ENCODE measurements at regions not wholly inside any gene's neighbourhood (a gene's known extent, or its start where the extent isn't known, plus 50 kb on each side); places are given as distances from the start of the nearest gene placed in this dataset.

- TF ChIP-seq, protein P1, sequence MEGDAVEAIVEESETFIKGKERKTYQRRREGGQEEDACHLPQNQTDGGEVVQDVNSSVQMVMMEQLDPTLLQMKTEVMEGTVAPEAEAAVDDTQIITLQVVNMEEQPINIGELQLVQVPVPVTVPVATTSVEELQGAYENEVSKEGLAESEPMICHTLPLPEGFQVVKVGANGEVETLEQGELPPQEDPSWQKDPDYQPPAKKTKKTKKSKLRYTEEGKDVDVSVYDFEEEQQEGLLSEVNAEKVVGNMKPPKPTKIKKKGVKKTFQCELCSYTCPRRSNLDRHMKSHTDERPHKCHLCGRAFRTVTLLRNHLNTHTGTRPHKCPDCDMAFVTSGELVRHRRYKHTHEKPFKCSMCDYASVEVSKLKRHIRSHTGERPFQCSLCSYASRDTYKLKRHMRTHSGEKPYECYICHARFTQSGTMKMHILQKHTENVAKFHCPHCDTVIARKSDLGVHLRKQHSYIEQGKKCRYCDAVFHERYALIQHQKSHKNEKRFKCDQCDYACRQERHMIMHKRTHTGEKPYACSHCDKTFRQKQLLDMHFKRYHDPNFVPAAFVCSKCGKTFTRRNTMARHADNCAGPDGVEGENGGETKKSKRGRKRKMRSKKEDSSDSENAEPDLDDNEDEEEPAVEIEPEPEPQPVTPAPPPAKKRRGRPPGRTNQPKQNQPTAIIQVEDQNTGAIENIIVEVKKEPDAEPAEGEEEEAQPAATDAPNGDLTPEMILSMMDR (IDR thresholded peaks at IDR 0.05; ENCODE audit: insufficient read depth, low read depth, low read length): no peak
- TF ChIP-seq EZH2 (IDR thresholded peaks at IDR 0.05; ENCODE audit: insufficient read depth, low read length): no peak
Observed at GRCh38 chrX:140913802-140914501, 88.4 kb upstream of the SPANXB1 start.

All from astrocyte (in vitro differentiated cells and primary cell).